Fibroblast of lung (primary cell): ENCODE measurements at regions not wholly inside any gene's neighbourhood (a gene's known extent, or its start where the extent isn't known, plus 50 kb on each side); places are given as distances from the start of the nearest gene placed in this dataset.

ENCODE experiments used
- DNase-seq, 2 donors: peaks; one replicate each; pipeline versions ENCODE4 v3.0.0 to v3.0.0-alpha.2; 2010; ENCODE audit warnings: low read depth in 2 of 2
- H2AFZ ChIP-seq: 2 replicates; pipeline ENCODE4 v1.5.1; 2012; ENCODE audit warnings: low read length, control low read depth, inconsistent platforms
- H3K27ac ChIP-seq: 2 replicates; pipeline ENCODE4 v1.5.1; 2011; ENCODE audit warnings: low read length, control low read depth; ENCODE audit not compliant: insufficient read depth
- H3K27me3 ChIP-seq: 2 replicates; pipeline ENCODE4 v1.5.1; 2011; ENCODE audit warnings: mild to moderate bottlenecking, low read length; ENCODE audit not compliant: control insufficient read depth, insufficient read depth
- H3K36me3 ChIP-seq: 2 replicates; pipeline ENCODE4 v1.5.1; 2011; ENCODE audit warnings: low read length; ENCODE audit not compliant: control insufficient read depth, insufficient read depth
- H3K4me1 ChIP-seq: 2 replicates; pipeline ENCODE4 v1.5.1; 2011; ENCODE audit warnings: low read length; ENCODE audit not compliant: control insufficient read depth, insufficient read depth; ENCODE audit errors: extremely low read depth
- H3K4me2 ChIP-seq: 2 replicates; pipeline ENCODE4 v1.5.1; 2011; ENCODE audit warnings: low read length, control low read depth; ENCODE audit not compliant: insufficient read depth; ENCODE audit errors: extremely low read depth
- H3K4me3 ChIP-seq, 4 experiments: fragments of 200-600 bp in 1 of 4; sonication (generic) in 1 of 4; replicated peaks in 1 of 4; 2 replicates each; pipeline ENCODE4 v1.5.1; 2011 to 2016; ENCODE audit warnings: low read length in 4 of 4, low read depth in 3 of 4, mild to moderate bottlenecking in 3 of 4, control low read depth in 2 of 4, inconsistent platforms in 1 of 4, mixed read lengths in 1 of 4; ENCODE audit not compliant: insufficient read depth in 1 of 4; ENCODE audit errors: control extremely low read depth in 1 of 4
- H3K79me2 ChIP-seq: 2 replicates; pipeline ENCODE4 v1.5.1; 2012; ENCODE audit warnings: mild to moderate bottlenecking, low read length, inconsistent platforms; ENCODE audit not compliant: control insufficient read depth, insufficient read depth
- H3K9ac ChIP-seq: 2 replicates; pipeline ENCODE4 v1.5.1; 2011; ENCODE audit warnings: mild to moderate bottlenecking, low read length, control low read depth; ENCODE audit not compliant: insufficient read depth
- H3K9me3 ChIP-seq: 2 replicates; pipeline ENCODE4 v1.5.1; 2012; ENCODE audit warnings: low read depth, low read length; ENCODE audit not compliant: control insufficient read depth, insufficient read depth
- H4K20me1 ChIP-seq: 2 replicates; pipeline ENCODE4 v1.5.1; 2011; ENCODE audit warnings: low read length; ENCODE audit not compliant: control insufficient read depth, insufficient read depth; ENCODE audit errors: extremely low read depth
- EZH2 ChIP-seq: IDR thresholded peaks from 2 replicates; pipeline ENCODE4 v1.5.1; 2012; ENCODE audit warnings: low read length, control low read depth, mild to moderate bottlenecking; ENCODE audit errors: missing control alignments
- TF ChIP-seq, protein P1 (sequence below), 2 donors: IDR thresholded peaks in 1 of 2; conservative IDR thresholded peaks in 1 of 2; 1 replicate in 1 of 2; 2 replicates in 1 of 2; pipeline ENCODE4 v1.5.1; 2011 to 2012; ENCODE audit warnings: low read length in 2 of 2, control low read depth in 1 of 2, inconsistent platforms in 1 of 2, low read depth in 1 of 2, mild to moderate bottlenecking in 1 of 2

DNA sequence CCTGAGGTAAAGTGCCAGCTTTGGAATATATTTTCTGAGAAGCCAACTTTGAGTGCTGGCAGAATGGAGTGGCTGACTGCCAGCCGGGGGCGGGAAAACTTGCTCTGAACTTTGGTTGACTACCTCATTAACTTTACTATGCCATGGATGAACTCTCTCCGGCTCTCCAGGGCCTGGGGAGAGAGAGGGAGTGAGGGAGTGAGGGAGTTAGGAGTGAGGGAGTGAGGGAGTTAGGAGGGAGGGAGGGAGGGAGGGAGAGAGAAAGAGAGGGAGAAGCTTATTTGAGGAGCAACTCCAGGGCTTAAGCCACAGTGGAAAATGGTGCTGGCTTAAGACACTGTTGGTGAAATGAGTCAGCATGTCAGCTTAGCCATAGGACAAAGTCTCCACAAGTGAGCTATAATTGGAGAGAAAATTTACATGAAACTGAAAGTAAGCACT is 280.9 kb upstream of the RPS6KA3 start:
- TF ChIP-seq, protein P1, sequence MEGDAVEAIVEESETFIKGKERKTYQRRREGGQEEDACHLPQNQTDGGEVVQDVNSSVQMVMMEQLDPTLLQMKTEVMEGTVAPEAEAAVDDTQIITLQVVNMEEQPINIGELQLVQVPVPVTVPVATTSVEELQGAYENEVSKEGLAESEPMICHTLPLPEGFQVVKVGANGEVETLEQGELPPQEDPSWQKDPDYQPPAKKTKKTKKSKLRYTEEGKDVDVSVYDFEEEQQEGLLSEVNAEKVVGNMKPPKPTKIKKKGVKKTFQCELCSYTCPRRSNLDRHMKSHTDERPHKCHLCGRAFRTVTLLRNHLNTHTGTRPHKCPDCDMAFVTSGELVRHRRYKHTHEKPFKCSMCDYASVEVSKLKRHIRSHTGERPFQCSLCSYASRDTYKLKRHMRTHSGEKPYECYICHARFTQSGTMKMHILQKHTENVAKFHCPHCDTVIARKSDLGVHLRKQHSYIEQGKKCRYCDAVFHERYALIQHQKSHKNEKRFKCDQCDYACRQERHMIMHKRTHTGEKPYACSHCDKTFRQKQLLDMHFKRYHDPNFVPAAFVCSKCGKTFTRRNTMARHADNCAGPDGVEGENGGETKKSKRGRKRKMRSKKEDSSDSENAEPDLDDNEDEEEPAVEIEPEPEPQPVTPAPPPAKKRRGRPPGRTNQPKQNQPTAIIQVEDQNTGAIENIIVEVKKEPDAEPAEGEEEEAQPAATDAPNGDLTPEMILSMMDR (conservative IDR thresholded peaks at IDR 0.05 in 1 of 2, IDR thresholded peaks at IDR 0.05 in 1 of 2; ENCODE audit: low read depth in 1 of 2, low read length in 2 of 2) = no peak
- TF ChIP-seq EZH2 = no peak
- Histone ChIP-seq H3K4me2 (no peak overlapping the region), H3K9ac (no peak overlapping the region), H2AFZ (peak overlapping the region; percentile 39), H4K20me1 (no peaks in the 10 kb centered on the region), H3K27ac (no peak overlapping the region), H3K79me2 (no peaks in the 10 kb centered on the region), H3K36me3 (no peaks in the 10 kb centered on the region), H3K27me3 (no peaks in the 10 kb centered on the region), H3K4me3 (no peak overlapping the region), H3K4me1 (no peaks in the 10 kb centered on the region), H3K9me3 (no peaks in the 10 kb centered on the region)
- DNase-seq = peak; percentile 74 to 81

- no peaks in the 10 kb centered on the region for H3K27me3 ChIP-seq
- H3K4me2 ChIP-seq = no peak overlapping the region
- no peak overlapping the region for H3K27ac ChIP-seq
- H3K4me3 ChIP-seq = no peak overlapping the region
- H3K36me3 ChIP-seq = no peaks in the 10 kb centered on the region
- DNase-seq = peak; percentile 37 to 63
- H3K9me3 ChIP-seq = no peaks in the 10 kb centered on the region
- no peaks in the 10 kb centered on the region for H3K4me1 ChIP-seq
- H4K20me1 ChIP-seq = no peaks in the 10 kb centered on the region
- H3K79me2 ChIP-seq = no peaks in the 10 kb centered on the region
- H2AFZ ChIP-seq = no peak overlapping the region
- H3K9ac ChIP-seq = no peak overlapping the region
- no peak for TF ChIP-seq EZH2
- TF ChIP-seq, protein P1 (conservative IDR thresholded peaks at IDR 0.05 in 1 of 2, IDR thresholded peaks at IDR 0.05 in 1 of 2; ENCODE audit: low read depth in 1 of 2, low read length in 2 of 2) = no peak
Observed at GRCh38 chrX:20545538-20545937, 278.8 kb upstream of the RPS6KA3 start.

DNA sequence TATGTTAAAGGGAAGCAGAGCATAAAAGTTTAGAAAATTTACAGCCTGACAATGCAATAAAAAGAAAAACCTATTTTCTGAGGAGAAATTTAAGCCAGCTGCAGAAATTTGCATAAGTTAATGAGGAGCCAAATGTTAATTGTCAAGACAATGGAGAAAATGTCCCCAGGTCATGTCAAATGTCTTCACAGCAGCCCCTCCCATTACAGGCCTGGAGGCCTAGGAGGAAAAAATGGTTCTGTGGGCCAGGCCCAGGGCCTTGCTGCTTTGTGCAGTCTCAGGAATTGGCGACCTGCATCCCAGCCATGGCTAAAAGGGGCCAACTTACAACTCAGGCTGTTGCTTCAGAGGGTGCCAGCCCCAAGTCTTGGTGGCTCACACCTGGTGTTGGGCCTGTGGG is 275.4 kb upstream of the RPS6KA3 start:
- Histone ChIP-seq H3K4me2 (no peak overlapping the region), H3K27me3 (no peaks in the 10 kb centered on the region), H3K9me3 (no peaks in the 10 kb centered on the region), H4K20me1 (no peaks in the 10 kb centered on the region), H3K4me3 (no peak overlapping the region), H3K36me3 (no peaks in the 10 kb centered on the region), H3K4me1 (no peaks in the 10 kb centered on the region), H3K79me2 (no peaks in the 10 kb centered on the region), H2AFZ (no peak overlapping the region), H3K27ac (no peak overlapping the region), H3K9ac (no peak overlapping the region)
- TF ChIP-seq, protein P1 (conservative IDR thresholded peaks at IDR 0.05 in 1 of 2, IDR thresholded peaks at IDR 0.05 in 1 of 2; ENCODE audit: low read depth in 1 of 2, low read length in 2 of 2) = no peak
- no peak for TF ChIP-seq EZH2
- DNase-seq = no peak
